HAP-1 (cell line): ENCODE measurements at regions not wholly inside any gene's neighbourhood (a gene's known extent, or its start where the extent isn't known, plus 50 kb on each side); places are given as distances from the start of the nearest gene placed in this dataset.

ENCODE experiments used
- DNase-seq, 2 experiments: peaks; one replicate each; pipeline ENCODE4 v3.0.0-alpha.2; 2016 to 2020; ENCODE audit warnings: low spot score in 2 of 2
- H3K27me3 ChIP-seq: fragments of 250-450 bp; sonication (Bioruptor Pico); 2 replicates; pipeline ENCODE4 v1.5.1; 2020; ENCODE audit warnings: low read depth, mild to moderate bottlenecking, moderate library complexity
- H3K36me3 ChIP-seq: fragments of 250-450 bp; sonication (Bioruptor Pico); replicated peaks from 2 replicates; pipeline ENCODE4 v1.5.1; 2020; ENCODE audit warnings: mild to moderate bottlenecking
- H3K4me1 ChIP-seq: fragments of 250-450 bp; sonication (Bioruptor Pico); 2 replicates; pipeline ENCODE4 v1.5.1; 2020; ENCODE audit warnings: mild to moderate bottlenecking
- H3K4me3 ChIP-seq: fragments of 250-450 bp; sonication (Bioruptor Pico); 2 replicates; pipeline ENCODE4 v1.5.1; 2020; ENCODE audit warnings: mild to moderate bottlenecking, moderate library complexity
- H3K9me3 ChIP-seq: fragments of 250-450 bp; sonication (Bioruptor Pico); 2 replicates; pipeline ENCODE4 v1.5.1; 2020; ENCODE audit warnings: mild to moderate bottlenecking, moderate library complexity
- in situ Hi-C: fragments of 300-500 bp; cut with MboI; formaldehyde crosslinking; loops from 3 replicates; pipeline ENCODE4 v1.14.3; 2020; ENCODE audit warnings: low sequenced_read_pairs, inconsistent platforms, mixed read lengths

- peak in 1 of 2 experiments; percentile 37 for DNase-seq
- H3K36me3 ChIP-seq = no peaks in the 10 kb centered on the region
- no peaks in the 10 kb centered on the region for H3K27me3 ChIP-seq
- H3K9me3 ChIP-seq = no peaks in the 10 kb centered on the region
- in situ Hi-C loops = no loop called here
- H3K4me1 ChIP-seq = peaks cover 31% of the 10 kb centered on the region
- H3K4me3 ChIP-seq = peak overlapping the region; percentile 15
Measured at GRCh38 chr14:76955575-76956315, 72.8 kb downstream of the IRF2BPL start.

- no peak for DNase-seq
- Histone ChIP-seq H3K4me3 (no peak overlapping the region), H3K27me3 (no peaks in the 10 kb centered on the region), H3K36me3 (no peaks in the 10 kb centered on the region), H3K9me3 (no peaks in the 10 kb centered on the region), H3K4me1 (peaks cover 41% of the 10 kb centered on the region)
- in situ Hi-C loops = no loop called here
Measured at GRCh38 chr14:76954394-76955190, 73.9 kb downstream of the IRF2BPL start.

GRCh38 chr14:76953311-76953945, 75.1 kb downstream of the IRF2BPL start:
- DNase-seq = no peak
- Histone ChIP-seq H3K4me1 (peaks cover 47% of the 10 kb centered on the region), H3K36me3 (no peaks in the 10 kb centered on the region), H3K4me3 (no peak overlapping the region), H3K27me3 (no peaks in the 10 kb centered on the region), H3K9me3 (no peaks in the 10 kb centered on the region)
- in situ Hi-C loops = no loop called here

- H3K4me1 ChIP-seq = peaks cover 51% of the 10 kb centered on the region
- H3K4me3 ChIP-seq = no peak overlapping the region
- no peaks in the 10 kb centered on the region for H3K27me3 ChIP-seq
- H3K9me3 ChIP-seq = no peaks in the 10 kb centered on the region
- H3K36me3 ChIP-seq = no peaks in the 10 kb centered on the region
- no peak for DNase-seq
- in situ Hi-C loops = no loop called here
Measured at GRCh38 chr14:76951166-76951565, 77.3 kb downstream of the IRF2BPL start.

GRCh38 chr14:76950055-76951020, 78.2 kb downstream of the IRF2BPL start:
- H3K4me1 ChIP-seq = peaks cover 42% of the 10 kb centered on the region
- DNase-seq = peak; percentile 23 to 56
- in situ Hi-C loops = no loop called here
- H3K27me3 ChIP-seq = no peaks in the 10 kb centered on the region
- no peaks in the 10 kb centered on the region for H3K9me3 ChIP-seq
- no peak overlapping the region for H3K4me3 ChIP-seq
- no peaks in the 10 kb centered on the region for H3K36me3 ChIP-seq

- H3K4me1 ChIP-seq = peaks cover 32% of the 10 kb centered on the region
- in situ Hi-C loops = loop anchor here (5.0 kb wide), 1 partner anchor 83 kb away; no protein-coding TSS in a partner anchor
- H3K36me3 ChIP-seq = no peaks in the 10 kb centered on the region
- no peaks in the 10 kb centered on the region for H3K27me3 ChIP-seq
- no peaks in the 10 kb centered on the region for H3K9me3 ChIP-seq
- DNase-seq = no peak
- no peak overlapping the region for H3K4me3 ChIP-seq
Measured at GRCh38 chr14:76948976-76949375, 79.5 kb downstream of the IRF2BPL start.

- Histone ChIP-seq H3K27me3 (no peaks in the 10 kb centered on the region), H3K36me3 (no peaks in the 10 kb centered on the region), H3K9me3 (no peaks in the 10 kb centered on the region), H3K4me3 (no peak overlapping the region), H3K4me1 (peaks cover 32% of the 10 kb centered on the region)
- peak in 1 of 2 experiments; percentile 58 for DNase-seq
- in situ Hi-C loops = loop anchor here (5.0 kb wide), 1 partner anchor 84 kb away; no protein-coding TSS in a partner anchor
Measured at GRCh38 chr14:76948213-76948947, 80.1 kb downstream of the IRF2BPL start.

- no peak overlapping the region for H3K4me3 ChIP-seq
Measured at GRCh38 chr14:76947838-76948184, 80.7 kb downstream of the IRF2BPL start.

GRCh38 chr14:76947078-76947837, 81.2 kb downstream of the IRF2BPL start:
- Histone ChIP-seq H3K27me3 (no peaks in the 10 kb centered on the region), H3K4me1 (peaks cover 32% of the 10 kb centered on the region), H3K36me3 (no peaks in the 10 kb centered on the region), H3K9me3 (no peaks in the 10 kb centered on the region), H3K4me3 (no peak overlapping the region)
- peak; percentile 97 to 98 for DNase-seq
- in situ Hi-C loops = loop anchor here (5.0 kb wide), 1 partner anchor 85 kb away; no protein-coding TSS in a partner anchor

More at GRCh38 chr14:76947838-76948184, 80.7 kb downstream of the IRF2BPL start:
- no peaks in the 10 kb centered on the region for H3K9me3 ChIP-seq
- peaks cover 32% of the 10 kb centered on the region for H3K4me1 ChIP-seq
- H3K36me3 ChIP-seq = no peaks in the 10 kb centered on the region
- H3K27me3 ChIP-seq = no peaks in the 10 kb centered on the region
- DNase-seq = no peak
- in situ Hi-C loops = loop anchor here (5.0 kb wide), 1 partner anchor 84 kb away; no protein-coding TSS in a partner anchor

- DNase-seq = peak in 1 of 2 experiments; percentile 11
- Histone ChIP-seq H3K27me3 (no peaks in the 10 kb centered on the region), H3K9me3 (no peaks in the 10 kb centered on the region), H3K4me3 (no peak overlapping the region), H3K4me1 (peaks cover 32% of the 10 kb centered on the region), H3K36me3 (no peaks in the 10 kb centered on the region)
- in situ Hi-C loops = loop anchor here (5.0 kb wide), 1 partner anchor 86 kb away; no protein-coding TSS in a partner anchor
Measured at GRCh38 chr14:76946753-76947077, 81.8 kb downstream of the IRF2BPL start.

- in situ Hi-C loops = no loop called here
- Histone ChIP-seq H3K4me1 (peaks cover 13% of the 10 kb centered on the region), H3K27me3 (no peaks in the 10 kb centered on the region), H3K36me3 (no peaks in the 10 kb centered on the region), H3K4me3 (no peak overlapping the region), H3K9me3 (no peaks in the 10 kb centered on the region)
- no peak for DNase-seq
Measured at GRCh38 chr14:76943072-76943471, 85.4 kb downstream of the IRF2BPL start.
